Stimulated activated CD4-positive, alpha-beta T cell treated with anti-CD3 and anti-CD28 coated beads, Interleukin-15, amount 100 ng/mL, for 24 hours (primary cell): ENCODE measurements at regions not wholly inside any gene's neighbourhood (a gene's known extent, or its start where the extent isn't known, plus 50 kb on each side); places are given as distances from the start of the nearest gene placed in this dataset.

Source experiments
- DNase-seq: peaks from one replicate; pipeline ENCODE4 v3.0.0-alpha.2; 2020

- DNase-seq, result no peak
Observed at GRCh38 chr4:12265554-12265953, 836.9 kb upstream of the HS3ST1 start.

GRCh38 chr4:12260453-12260852 lies 831.8 kb upstream of the HS3ST1 start:
- no peak for DNase-seq

GRCh38 chr4:12244973-12245372 lies 816.3 kb upstream of the HS3ST1 start:
- no peak for DNase-seq

GRCh38 chr4:12242354-12242753 lies 813.7 kb upstream of the HS3ST1 start:
- DNase-seq, result no peak

GRCh38 chr4:12239897-12240636 lies 811.4 kb upstream of the HS3ST1 start:
- no peak for DNase-seq

- no peak for DNase-seq
Observed at GRCh38 chr4:12231098-12231497, 802.4 kb upstream of the HS3ST1 start.

GRCh38 chr4:12221031-12221430 lies 792.3 kb upstream of the HS3ST1 start:
- DNase-seq, result no peak

GRCh38 chr4:12211636-12212035 lies 782.9 kb upstream of the HS3ST1 start:
- no peak for DNase-seq

- no peak for DNase-seq
Observed at GRCh38 chr4:12207396-12207795, 778.7 kb upstream of the HS3ST1 start.

GRCh38 chr4:12206091-12206490 lies 777.4 kb upstream of the HS3ST1 start:
- no peak for DNase-seq

- no peak for DNase-seq
Observed at GRCh38 chr4:12203945-12204344, 775.3 kb upstream of the HS3ST1 start.

GRCh38 chr4:12200226-12200625 lies 771.5 kb upstream of the HS3ST1 start:
- DNase-seq, result no peak

- DNase-seq, result no peak
Observed at GRCh38 chr4:12186526-12186925, 757.8 kb upstream of the HS3ST1 start.

- DNase-seq, result no peak
Observed at GRCh38 chr4:12178614-12179610, 750.2 kb upstream of the HS3ST1 start.

GRCh38 chr4:12177416-12177815 lies 748.7 kb upstream of the HS3ST1 start:
- no peak for DNase-seq

GRCh38 chr4:12173496-12173895 lies 744.8 kb upstream of the HS3ST1 start:
- no peak for DNase-seq

GRCh38 chr4:12172198-12172973 lies 743.7 kb upstream of the HS3ST1 start:
- DNase-seq, result no peak

GRCh38 chr4:12170308-12170707 lies 741.6 kb upstream of the HS3ST1 start:
- no peak for DNase-seq

GRCh38 chr4:12165616-12166015 lies 736.9 kb upstream of the HS3ST1 start:
- DNase-seq, result no peak

GRCh38 chr4:12146339-12146738 lies 717.6 kb upstream of the HS3ST1 start:
- DNase-seq, result no peak

GRCh38 chr4:12145768-12146167 lies 717.1 kb upstream of the HS3ST1 start:
- no peak for DNase-seq

GRCh38 chr4:12145106-12145505 lies 716.4 kb upstream of the HS3ST1 start:
- no peak for DNase-seq

GRCh38 chr4:12144051-12144450 lies 715.4 kb upstream of the HS3ST1 start:
- DNase-seq, result no peak
